HEK293T (cell line): ENCODE measurements at regions not wholly inside any gene's neighbourhood (a gene's known extent, or its start where the extent isn't known, plus 50 kb on each side); places are given as distances from the start of the nearest gene placed in this dataset.
"Not testable (repeated sequence)": the region's sequence is repeated elsewhere in the genome, so short reads cannot be mapped to it uniquely, and the experiment has no call there.

Experiments
- CTCF ChIA-PET: fragments of 350-600 bp; formaldehyde crosslinking; extraction: SDS; loops from one replicate; lab custom pipeline; 2021; ENCODE audit warnings: antibody characterized with exemption, inconsistent platforms; lab: Yijun Ruan, JAX
- POLR2A ChIA-PET: fragments of 350-600 bp; formaldehyde crosslinking; extraction: SDS; loops from one replicate; lab custom pipeline; 2020; ENCODE audit warnings: antibody characterized with exemption, inconsistent platforms; lab: Yijun Ruan, JAX
- DNase-seq: peaks from one replicate; pipeline ENCODE4 v3.0.0; 2012; ENCODE audit warnings: mixed read lengths; ENCODE audit errors: extremely low spot score
- ARNT ChIP-seq: fragments of 450-650 bp; IDR thresholded peaks from 2 replicates; pipeline ENCODE4 v1.6.1; 2017; ENCODE audit warnings: mild to moderate bottlenecking
- BHLHE40 ChIP-seq: fragments of 450-650 bp; IDR thresholded peaks from 2 replicates; pipeline ENCODE4 v1.6.1; 2016; ENCODE audit warnings: mild to moderate bottlenecking, moderate library complexity, borderline replicate concordance
- CTBP1 ChIP-seq: fragments of 450-650 bp; IDR thresholded peaks from 2 replicates; pipeline ENCODE4 v1.6.1; 2016; ENCODE audit warnings: borderline replicate concordance
- ELF4 ChIP-seq: fragments of 450-650 bp; IDR thresholded peaks from 2 replicates; pipeline ENCODE4 v1.6.1; 2017; ENCODE audit warnings: antibody characterized with exemption
- FOXA1 ChIP-seq: fragments of 450-650 bp; IDR thresholded peaks from 2 replicates; pipeline ENCODE4 v1.6.1; 2016; ENCODE audit warnings: mild to moderate bottlenecking
- FOXK2 ChIP-seq: fragments of 450-650 bp; IDR thresholded peaks from 2 replicates; pipeline ENCODE4 v1.6.1; 2016; ENCODE audit warnings: mild to moderate bottlenecking
- FOXM1 ChIP-seq: fragments of 450-650 bp; IDR thresholded peaks from 2 replicates; pipeline ENCODE4 v1.6.1; 2017; ENCODE audit warnings: mild to moderate bottlenecking, borderline replicate concordance
- HDGF ChIP-seq: fragments of 450-650 bp; IDR thresholded peaks from 2 replicates; pipeline ENCODE4 v1.6.1; 2017; ENCODE audit warnings: antibody characterized with exemption, borderline replicate concordance
- L3MBTL2 ChIP-seq: fragments of 450-650 bp; conservative IDR thresholded peaks from 2 replicates; pipeline ENCODE4 v1.6.1; 2016; ENCODE audit warnings: mild to moderate bottlenecking
- LEF1 ChIP-seq: fragments of 450-650 bp; IDR thresholded peaks from 2 replicates; pipeline ENCODE4 v1.6.1; 2017; ENCODE audit warnings: mild to moderate bottlenecking, borderline replicate concordance
- NFRKB ChIP-seq: fragments of 450-650 bp; IDR thresholded peaks from 2 replicates; pipeline ENCODE4 v1.6.1; 2016; ENCODE audit warnings: mild to moderate bottlenecking, moderate library complexity
- PKNOX1 ChIP-seq: fragments of 450-650 bp; IDR thresholded peaks from 2 replicates; pipeline ENCODE4 v1.6.1; 2016
- SP1 ChIP-seq: fragments of 450-650 bp; IDR thresholded peaks from 2 replicates; pipeline ENCODE4 v1.6.1; 2017
- SUZ12 ChIP-seq: fragments of 450-650 bp; IDR thresholded peaks from 2 replicates; pipeline ENCODE4 v1.6.1; 2016; ENCODE audit warnings: mild to moderate bottlenecking
- TARDBP ChIP-seq: fragments of 450-650 bp; IDR thresholded peaks from 2 replicates; pipeline ENCODE4 v1.6.1; 2016
- ZNF384 ChIP-seq: fragments of 450-650 bp; IDR thresholded peaks from 2 replicates; pipeline ENCODE4 v1.6.1; 2016

- ChIA-PET POLR2A (no interaction called here), CTCF (no interaction called here)
- TF ChIP-seq ZNF384 (no peak), NFRKB (no peak), SUZ12 (no peak), ELF4 (no peak), L3MBTL2 (no peak), ARNT (no peak), TARDBP (no peak), BHLHE40 (no peak)
- DNase-seq = no peak
These were observed 359.9 kb downstream of the CYLC2 start for GRCh38 chr9:103355000-103355399.

- CTCF ChIA-PET, POLR2A ChIA-PET, DNase-seq: not testable (repeated sequence)
These were observed 362.8 kb downstream of the CYLC2 start for GRCh38 chr9:103357980-103358379.

- TF ChIP-seq FOXK2 (no peak), FOXA1 (no peak), SUZ12 (no peak), PKNOX1 (no peak), ZNF384 (no peak), ARNT (no peak), SP1 (no peak), HDGF (no peak)
- no peak for DNase-seq
- CTCF ChIA-PET = no interaction called here
- POLR2A ChIA-PET = no interaction called here
These were observed 366.8 kb downstream of the CYLC2 start for GRCh38 chr9:103361906-103362305.

GRCh38 chr9:103362986-103363385 is 367.9 kb downstream of the CYLC2 start:
- ChIA-PET POLR2A (no interaction called here), CTCF (no interaction called here)
- no peak for DNase-seq
- TF ChIP-seq NFRKB (no peak), SUZ12 (no peak), TARDBP (no peak), BHLHE40 (no peak), FOXM1 (no peak), ARNT (no peak), LEF1 (no peak), PKNOX1 (no peak)

GRCh38 chr9:103364753-103365152 is 369.6 kb downstream of the CYLC2 start:
- POLR2A ChIA-PET = no interaction called here
- no peak for TF ChIP-seq SP1
- TF ChIP-seq FOXK2 = no peak
- TF ChIP-seq TARDBP = no peak
- no peak for TF ChIP-seq CTBP1
- TF ChIP-seq SUZ12 = no peak
- no peak for TF ChIP-seq L3MBTL2
- TF ChIP-seq ELF4 = no peak
- no peak for TF ChIP-seq ARNT
- no peak for TF ChIP-seq FOXM1
- CTCF ChIA-PET = no interaction called here
- DNase-seq = no peak

- ChIA-PET CTCF (no interaction called here), POLR2A (no interaction called here)
- TF ChIP-seq FOXA1 = no peak
- no peak for TF ChIP-seq ELF4
- TF ChIP-seq FOXM1 = no peak
- no peak for TF ChIP-seq SP1
- no peak for TF ChIP-seq FOXK2
- TF ChIP-seq L3MBTL2 = no peak
- no peak for TF ChIP-seq ZNF384
- TF ChIP-seq NFRKB = no peak
- no peak for TF ChIP-seq BHLHE40
- TF ChIP-seq PKNOX1 = no peak
- DNase-seq = no peak
These were observed 376.0 kb downstream of the CYLC2 start for GRCh38 chr9:103371152-103371551.

- TF ChIP-seq CTBP1 (no peak), BHLHE40 (no peak), ARNT (no peak), SP1 (no peak)
- DNase-seq = no peak
- ChIA-PET POLR2A (no interaction called here), CTCF (no interaction called here)
These were observed 377.7 kb downstream of the CYLC2 start for GRCh38 chr9:103372828-103373227.

- ChIA-PET CTCF (no interaction called here), POLR2A (no interaction called here)
- no peak for DNase-seq
- TF ChIP-seq L3MBTL2 (no peak), HDGF (no peak), ZNF384 (no peak), ELF4 (no peak), PKNOX1 (no peak), SP1 (no peak), FOXM1 (no peak), FOXK2 (no peak)
These were observed 382.5 kb downstream of the CYLC2 start for GRCh38 chr9:103377667-103378066.
